HAP-1 (cell line): ENCODE measurements at regions not wholly inside any gene's neighbourhood (a gene's known extent, or its start where the extent isn't known, plus 50 kb on each side); places are given as distances from the start of the nearest gene placed in this dataset.

Experiments
- DNase-seq, 2 experiments: peaks; one replicate each; pipeline ENCODE4 v3.0.0-alpha.2; 2016 to 2020; ENCODE audit warnings: low spot score in 2 of 2
- H3K27me3 ChIP-seq: fragments of 250-450 bp; sonication (Bioruptor Pico); 2 replicates; pipeline ENCODE4 v1.5.1; 2020; ENCODE audit warnings: low read depth, mild to moderate bottlenecking, moderate library complexity
- H3K36me3 ChIP-seq: fragments of 250-450 bp; sonication (Bioruptor Pico); replicated peaks from 2 replicates; pipeline ENCODE4 v1.5.1; 2020; ENCODE audit warnings: mild to moderate bottlenecking
- H3K4me1 ChIP-seq: fragments of 250-450 bp; sonication (Bioruptor Pico); 2 replicates; pipeline ENCODE4 v1.5.1; 2020; ENCODE audit warnings: mild to moderate bottlenecking
- H3K4me3 ChIP-seq: fragments of 250-450 bp; sonication (Bioruptor Pico); 2 replicates; pipeline ENCODE4 v1.5.1; 2020; ENCODE audit warnings: mild to moderate bottlenecking, moderate library complexity
- H3K9me3 ChIP-seq: fragments of 250-450 bp; sonication (Bioruptor Pico); 2 replicates; pipeline ENCODE4 v1.5.1; 2020; ENCODE audit warnings: mild to moderate bottlenecking, moderate library complexity
- in situ Hi-C: fragments of 300-500 bp; cut with MboI; formaldehyde crosslinking; loops from 3 replicates; pipeline ENCODE4 v1.14.3; 2020; ENCODE audit warnings: low sequenced_read_pairs, inconsistent platforms, mixed read lengths

DNA sequence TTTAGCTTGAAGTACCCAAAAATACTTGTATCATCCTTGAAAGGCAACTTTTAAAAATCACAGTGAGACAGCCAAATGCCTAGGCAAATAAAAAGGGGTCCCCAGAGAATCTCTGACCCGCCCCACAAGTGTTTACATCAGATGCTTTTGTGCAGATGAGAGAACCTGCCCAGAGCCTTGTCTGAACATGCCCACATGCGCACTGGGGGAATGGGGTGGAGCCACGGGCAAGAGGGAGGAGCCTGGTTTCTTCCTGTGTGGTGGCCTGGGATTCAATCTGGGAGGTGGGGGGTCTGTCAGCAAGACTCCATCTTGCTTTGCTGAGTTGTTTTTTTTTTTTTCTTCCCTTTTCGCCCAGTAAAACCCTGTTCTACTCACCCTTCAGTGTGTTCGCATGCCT, 381.7 kb upstream of the CCDC196 start:
- in situ Hi-C loops = no loop called here
- peak in 1 of 2 experiments; percentile 51 for DNase-seq
- no peaks in the 10 kb centered on the region for H3K27me3 ChIP-seq

DNA sequence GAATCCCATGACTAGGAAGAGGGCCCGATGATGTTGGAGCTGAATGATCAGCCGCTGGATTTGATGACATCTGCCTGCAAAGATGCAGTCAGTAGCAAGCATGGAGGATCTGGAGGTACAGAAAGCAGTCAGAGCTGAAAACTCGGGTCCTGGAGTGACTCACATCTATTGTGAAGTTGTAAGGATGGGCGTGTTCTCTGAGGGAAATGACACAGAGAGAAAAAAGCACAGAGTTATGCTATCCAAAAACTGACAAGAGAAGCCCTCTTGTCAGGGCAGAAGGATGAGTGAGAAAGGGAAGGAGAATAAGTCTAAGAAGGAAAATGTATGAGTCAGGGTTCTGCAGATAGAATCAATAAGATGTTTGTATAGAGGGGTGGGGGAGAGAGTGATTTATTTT, 380.4 kb upstream of the CCDC196 start:
- no peak for DNase-seq
- H3K9me3 ChIP-seq = no peaks in the 10 kb centered on the region
- in situ Hi-C loops = no loop called here
- no peaks in the 10 kb centered on the region for H3K4me1 ChIP-seq
- no peak overlapping the region for H3K4me3 ChIP-seq
- H3K36me3 ChIP-seq = no peaks in the 10 kb centered on the region
- no peaks in the 10 kb centered on the region for H3K27me3 ChIP-seq

More for the DNA sequence above, 381.7 kb upstream of the CCDC196 start:
- Histone ChIP-seq H3K36me3 (no peaks in the 10 kb centered on the region), H3K4me3 (no peak overlapping the region), H3K4me1 (no peaks in the 10 kb centered on the region), H3K9me3 (no peaks in the 10 kb centered on the region)

DNA sequence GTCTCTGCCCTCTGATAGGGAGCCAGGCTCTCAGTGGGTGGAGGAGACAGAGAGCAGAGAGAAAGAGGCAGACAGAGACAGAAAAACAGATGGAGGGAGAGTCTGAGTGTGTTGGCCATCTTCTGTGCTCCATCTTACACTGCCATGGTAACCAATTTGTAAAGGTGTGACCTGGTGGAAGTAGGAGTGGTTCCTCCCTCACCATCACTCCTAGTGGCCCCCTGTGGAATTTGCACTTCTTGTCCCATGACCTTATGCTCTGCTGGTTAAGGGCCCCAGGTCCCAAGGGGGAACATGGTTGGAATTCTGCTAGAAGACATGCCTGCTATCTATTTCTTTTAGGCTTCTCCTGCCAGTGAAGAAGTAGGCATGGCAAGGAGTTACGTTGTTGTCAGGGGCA, 376.7 kb upstream of the CCDC196 start:
- H3K36me3 ChIP-seq = no peaks in the 10 kb centered on the region
- H3K4me1 ChIP-seq = no peaks in the 10 kb centered on the region
- no peak overlapping the region for H3K4me3 ChIP-seq
- in situ Hi-C loops = no loop called here
- no peak for DNase-seq
- H3K9me3 ChIP-seq = no peaks in the 10 kb centered on the region
- H3K27me3 ChIP-seq = no peaks in the 10 kb centered on the region

DNA sequence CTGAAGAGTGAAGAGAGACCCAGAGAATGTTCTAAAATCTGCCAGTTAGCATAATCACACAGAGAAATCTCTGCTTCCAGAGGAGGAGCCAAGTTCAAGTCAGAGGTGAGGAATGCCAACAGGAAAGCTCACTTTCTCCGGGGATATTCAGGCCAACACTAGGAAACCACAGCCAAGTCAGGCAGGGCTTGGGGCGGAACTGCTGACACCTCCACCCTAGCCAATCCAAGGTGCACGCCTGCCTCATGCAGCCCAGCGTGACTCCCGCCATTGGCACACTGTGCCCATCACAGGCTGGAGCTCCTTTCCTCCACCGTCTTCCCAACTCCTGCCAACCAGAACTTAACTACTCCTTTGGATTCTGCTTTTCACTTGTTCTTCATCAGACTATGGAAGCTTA, 374.3 kb upstream of the CCDC196 start:
- no peak for DNase-seq
- in situ Hi-C loops = no loop called here
- no peaks in the 10 kb centered on the region for H3K9me3 ChIP-seq

DNA sequence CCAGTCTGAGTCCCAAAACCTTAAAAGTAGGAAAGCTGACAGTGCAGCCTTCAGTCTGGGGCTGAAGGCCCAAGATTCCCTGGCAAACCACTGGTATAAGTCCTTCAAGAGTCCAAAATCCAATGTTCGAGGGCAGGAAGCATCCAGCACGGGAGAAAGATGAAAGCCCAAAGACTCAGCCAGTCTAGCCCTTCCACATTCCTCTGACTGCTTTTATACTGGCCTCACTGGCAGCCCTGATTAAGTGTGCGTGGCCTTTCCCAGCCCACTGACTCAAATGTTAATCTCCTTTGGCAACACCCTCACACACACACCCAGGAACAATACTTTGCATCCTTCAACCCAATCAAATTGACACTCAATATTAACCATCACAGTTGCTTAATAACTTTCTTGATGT, 372.1 kb upstream of the CCDC196 start:
- Histone ChIP-seq H3K27me3 (no peaks in the 10 kb centered on the region), H3K36me3 (no peaks in the 10 kb centered on the region), H3K4me1 (peaks cover 19% of the 10 kb centered on the region), H3K4me3 (no peak overlapping the region), H3K9me3 (no peaks in the 10 kb centered on the region)
- in situ Hi-C loops = no loop called here
- no peak for DNase-seq

More for the DNA sequence above, 374.3 kb upstream of the CCDC196 start:
- H3K27me3 ChIP-seq = no peaks in the 10 kb centered on the region
- peaks cover 12% of the 10 kb centered on the region for H3K4me1 ChIP-seq
- H3K4me3 ChIP-seq = no peak overlapping the region
- H3K36me3 ChIP-seq = no peaks in the 10 kb centered on the region

DNA sequence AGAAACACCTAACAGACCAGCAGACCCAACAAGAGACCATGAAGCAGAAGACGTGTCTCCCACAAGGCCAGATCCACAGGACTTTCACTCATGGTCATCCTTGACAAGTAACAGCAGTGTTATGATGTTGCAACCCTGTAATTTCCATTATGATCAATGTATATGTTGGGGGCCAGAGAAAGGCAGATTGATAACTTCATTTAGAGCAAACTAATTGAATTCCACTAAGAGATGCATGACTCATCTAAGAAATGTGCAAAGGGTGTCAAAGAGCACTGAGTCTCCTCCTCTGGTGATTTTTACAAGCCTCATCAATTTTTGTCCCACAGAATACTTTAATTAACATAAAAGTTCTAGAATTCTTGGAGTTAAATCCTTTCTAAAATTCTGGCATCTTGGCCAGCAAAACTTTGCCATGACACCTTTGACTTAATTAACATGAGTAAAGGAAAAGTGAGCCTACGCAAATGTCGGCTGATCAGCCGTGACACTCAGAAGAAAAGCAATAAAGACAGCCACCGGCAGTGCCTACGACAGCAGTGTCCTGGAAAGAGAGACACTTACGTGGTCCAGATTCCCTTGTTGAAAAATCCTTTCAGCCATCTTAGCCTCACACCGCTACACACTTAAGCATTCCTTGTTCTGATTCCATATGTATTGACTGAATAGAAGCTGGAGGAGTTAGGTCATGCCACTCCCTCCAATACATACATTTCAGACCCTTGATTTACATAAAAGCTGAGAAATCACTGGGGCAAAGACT, 370.2 kb upstream of the CCDC196 start:
- no peaks in the 10 kb centered on the region for H3K9me3 ChIP-seq
- H3K4me1 ChIP-seq = peaks cover 19% of the 10 kb centered on the region
- H3K36me3 ChIP-seq = no peaks in the 10 kb centered on the region
- peak; percentile 10 for DNase-seq
- H3K27me3 ChIP-seq = no peaks in the 10 kb centered on the region
- in situ Hi-C loops = no loop called here
- H3K4me3 ChIP-seq = no peak overlapping the region

DNA sequence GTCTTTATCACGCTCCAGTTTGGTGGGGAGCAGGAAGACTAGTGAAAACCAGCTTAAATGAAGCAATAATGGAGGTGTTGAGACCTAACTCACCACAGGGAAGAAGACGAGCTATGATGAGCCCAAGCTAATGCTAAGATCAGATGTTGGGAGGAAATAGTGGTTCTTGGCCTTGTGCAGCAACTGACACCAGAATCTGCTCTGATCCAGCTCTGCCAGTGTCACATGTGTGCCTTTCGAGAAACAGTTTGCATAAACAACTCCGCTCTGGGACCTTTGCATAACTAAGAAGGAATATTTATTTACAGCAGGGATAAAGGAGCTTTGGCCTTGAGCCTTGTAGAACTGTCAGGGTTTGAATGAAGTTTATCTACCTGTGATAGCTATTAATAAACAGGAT, 369.4 kb upstream of the CCDC196 start:
- Histone ChIP-seq H3K36me3 (no peaks in the 10 kb centered on the region), H3K4me1 (peaks cover 19% of the 10 kb centered on the region), H3K27me3 (no peaks in the 10 kb centered on the region), H3K4me3 (no peak overlapping the region), H3K9me3 (no peaks in the 10 kb centered on the region)
- DNase-seq = peak in 1 of 2 experiments; percentile 16
- in situ Hi-C loops = no loop called here

DNA sequence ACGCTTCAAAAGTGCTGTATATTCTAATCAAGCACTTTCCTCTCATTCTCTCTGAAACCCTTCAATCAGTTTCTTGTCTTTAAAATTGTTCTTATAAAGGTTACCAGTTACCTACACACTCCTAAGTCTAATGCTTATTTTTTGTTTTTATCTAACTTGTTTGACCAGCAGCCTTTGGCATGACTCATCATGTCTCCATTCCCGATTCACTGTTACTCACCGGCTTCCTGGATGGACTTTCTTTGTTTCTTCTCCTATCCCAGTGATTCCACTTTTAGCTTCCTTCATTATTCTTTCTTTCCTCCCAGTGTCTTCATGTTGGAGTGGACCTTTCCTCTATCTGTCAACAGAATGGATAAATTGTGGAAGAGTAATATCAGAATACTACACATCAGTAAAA, 368.6 kb upstream of the CCDC196 start:
- DNase-seq = no peak
- H3K27me3 ChIP-seq = no peaks in the 10 kb centered on the region
- no peaks in the 10 kb centered on the region for H3K9me3 ChIP-seq
- H3K4me1 ChIP-seq = peaks cover 19% of the 10 kb centered on the region
- H3K36me3 ChIP-seq = no peaks in the 10 kb centered on the region
- H3K4me3 ChIP-seq = no peak overlapping the region
- in situ Hi-C loops = no loop called here

DNA sequence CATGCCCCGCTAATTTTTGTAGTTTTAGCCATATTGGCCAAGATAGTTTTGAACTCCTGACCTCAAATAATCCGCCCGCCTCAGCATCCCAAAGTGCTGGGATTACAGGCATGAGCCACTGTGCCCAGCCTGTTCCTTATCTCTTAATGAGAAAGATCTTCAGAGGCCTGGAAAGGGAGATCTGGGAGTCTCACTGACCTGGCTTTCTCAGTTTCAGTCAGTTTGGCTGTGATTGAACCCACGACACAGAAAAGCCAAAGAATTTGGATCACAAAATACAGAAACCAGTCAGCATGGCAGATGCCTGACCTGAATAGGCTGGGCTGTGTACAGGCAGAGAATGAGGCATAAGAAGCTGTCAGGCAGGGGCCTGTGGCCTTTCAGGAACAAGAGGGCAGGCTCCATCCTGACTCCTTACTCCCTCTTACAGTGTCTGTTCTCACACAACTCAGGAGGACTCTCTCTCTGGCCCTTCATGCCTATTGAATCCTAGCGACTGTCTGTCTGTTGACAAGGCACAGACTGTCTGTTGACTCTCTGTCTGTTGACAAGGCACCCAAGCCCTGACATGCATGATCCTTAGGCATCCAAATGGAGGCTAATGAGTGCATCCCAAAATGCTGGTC, 366.5 kb upstream of the CCDC196 start:
- Histone ChIP-seq H3K9me3 (no peaks in the 10 kb centered on the region), H3K4me3 (no peak overlapping the region), H3K36me3 (no peaks in the 10 kb centered on the region), H3K27me3 (no peaks in the 10 kb centered on the region), H3K4me1 (peaks cover 19% of the 10 kb centered on the region)
- DNase-seq = no peak
- in situ Hi-C loops = no loop called here

DNA sequence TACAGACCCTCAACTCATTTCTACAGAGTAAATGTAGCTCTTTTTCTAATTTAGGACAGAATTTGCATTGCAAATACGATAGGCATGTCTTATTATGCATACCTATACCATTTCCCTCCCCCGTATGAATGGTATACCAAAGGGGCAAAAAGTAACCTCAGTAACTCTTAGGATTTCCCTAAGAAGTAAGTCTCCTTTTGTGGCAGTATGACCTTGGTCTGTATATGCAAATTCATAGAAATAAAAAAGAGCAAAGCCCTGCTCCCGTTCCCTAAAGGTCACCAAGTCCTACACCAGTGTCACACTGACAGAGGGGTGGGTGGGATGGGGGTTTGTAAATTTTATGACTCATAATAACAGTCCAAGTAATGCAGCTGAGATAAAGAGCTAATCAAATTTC, 365.8 kb upstream of the CCDC196 start:
- no peak for DNase-seq
- Histone ChIP-seq H3K27me3 (no peaks in the 10 kb centered on the region), H3K36me3 (no peaks in the 10 kb centered on the region), H3K9me3 (no peaks in the 10 kb centered on the region), H3K4me3 (no peak overlapping the region), H3K4me1 (peaks cover 19% of the 10 kb centered on the region)
- in situ Hi-C loops = no loop called here

DNA sequence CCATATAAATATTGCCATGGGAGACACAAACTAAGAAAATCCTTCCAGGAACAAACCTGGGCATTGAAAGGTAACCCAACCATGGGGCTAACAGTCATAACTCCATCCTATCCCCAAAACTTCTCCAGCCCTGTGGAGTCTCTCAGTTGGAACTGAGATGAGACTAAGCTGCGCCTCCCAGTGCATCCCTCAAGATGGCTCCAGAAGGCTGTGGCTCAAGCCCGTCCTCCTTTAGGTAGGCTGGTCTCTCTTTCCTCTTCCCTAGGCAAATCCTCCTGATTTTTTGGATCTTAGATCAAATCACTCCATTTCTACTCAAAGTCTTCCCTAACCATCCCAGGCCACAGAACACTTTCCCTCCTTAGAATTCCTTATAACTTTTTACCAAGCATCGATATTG, 364.3 kb upstream of the CCDC196 start:
- in situ Hi-C loops = no loop called here
- Histone ChIP-seq H3K27me3 (no peaks in the 10 kb centered on the region), H3K9me3 (no peaks in the 10 kb centered on the region), H3K36me3 (no peaks in the 10 kb centered on the region), H3K4me1 (peaks cover 8% of the 10 kb centered on the region), H3K4me3 (no peak overlapping the region)
- no peak for DNase-seq

DNA sequence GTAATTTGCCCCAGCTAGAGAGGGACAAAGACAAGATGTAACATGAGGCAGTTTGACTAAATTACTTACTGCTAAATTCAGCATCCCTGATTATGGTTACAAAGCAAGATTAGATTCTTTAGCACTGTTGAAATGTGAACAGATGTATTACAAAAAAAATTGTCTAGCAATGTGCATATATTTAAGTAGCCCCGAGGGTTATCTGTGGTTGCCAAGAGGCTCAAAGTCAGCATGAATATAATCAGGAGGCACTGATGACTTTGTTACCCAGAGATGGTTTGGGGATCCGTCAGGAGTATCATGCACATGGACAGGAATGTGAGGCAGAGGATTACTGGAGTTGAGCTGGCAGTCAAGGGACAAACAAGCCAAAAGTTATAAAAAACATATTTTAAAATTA, 356.9 kb upstream of the CCDC196 start:
- Histone ChIP-seq H3K27me3 (peaks cover 2% of the 10 kb centered on the region; the same call in 1 of the 2 replicates), H3K4me3 (no peak overlapping the region), H3K36me3 (no peaks in the 10 kb centered on the region), H3K4me1 (no peaks in the 10 kb centered on the region), H3K9me3 (no peaks in the 10 kb centered on the region)
- DNase-seq = no peak
- in situ Hi-C loops = no loop called here

DNA sequence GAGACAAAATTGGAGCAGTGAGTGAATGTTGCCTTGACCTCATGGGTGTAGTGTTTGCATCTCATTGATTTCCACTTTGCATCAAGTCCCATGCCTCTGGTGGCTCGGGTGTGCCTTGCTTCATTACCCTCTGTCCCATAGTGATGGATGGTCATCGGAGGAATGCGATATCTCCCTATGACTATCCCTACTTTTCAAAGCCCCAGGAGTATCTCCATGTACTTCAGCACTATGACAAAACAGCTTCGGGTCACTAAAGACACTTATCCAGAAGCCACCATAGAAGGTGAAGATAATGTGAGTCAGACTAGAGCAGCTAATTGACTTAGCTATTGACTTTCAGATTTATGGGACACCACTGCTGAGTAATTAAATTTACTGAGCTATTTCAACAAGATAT, 355.1 kb upstream of the CCDC196 start:
- in situ Hi-C loops = no loop called here
- Histone ChIP-seq H3K9me3 (no peaks in the 10 kb centered on the region), H3K27me3 (peaks cover 2% of the 10 kb centered on the region; the same call in 1 of the 2 replicates), H3K4me3 (no peak overlapping the region), H3K36me3 (no peaks in the 10 kb centered on the region), H3K4me1 (no peaks in the 10 kb centered on the region)
- DNase-seq = no peak

DNA sequence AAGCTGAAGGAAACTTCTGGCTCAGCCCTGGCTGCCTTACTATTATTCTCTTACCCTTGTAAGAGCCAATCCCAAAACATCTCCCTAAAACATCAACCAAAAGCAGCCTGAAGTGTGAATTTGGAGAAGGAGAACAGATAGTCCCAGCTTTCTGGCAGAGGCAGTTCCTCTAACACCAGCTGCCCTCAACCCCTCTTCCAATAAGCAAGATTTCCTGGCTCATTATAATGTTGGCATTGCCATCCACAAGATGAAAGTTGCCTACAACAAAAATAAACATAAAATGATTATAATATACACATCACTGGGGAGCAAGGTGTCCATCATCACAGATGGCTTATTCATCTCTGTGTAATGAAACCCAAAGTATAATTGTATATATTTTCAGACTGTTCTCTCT, 352.5 kb upstream of the CCDC196 start:
- H3K36me3 ChIP-seq = no peaks in the 10 kb centered on the region
- no peaks in the 10 kb centered on the region for H3K4me1 ChIP-seq
- H3K4me3 ChIP-seq = no peak overlapping the region
- DNase-seq = no peak
- H3K9me3 ChIP-seq = no peaks in the 10 kb centered on the region
- H3K27me3 ChIP-seq = peaks cover 2% of the 10 kb centered on the region; the same call in 1 of the 2 replicates
- in situ Hi-C loops = no loop called here
